GM23338 (cell line): ENCODE measurements at regions not wholly inside any gene's neighbourhood (a gene's known extent, or its start where the extent isn't known, plus 50 kb on each side); places are given as distances from the start of the nearest gene placed in this dataset.

Experiments used
- CREB1 ChIP-seq: fragments of 250-450 bp; sonication (Bioruptor Pico); IDR thresholded peaks from 2 replicates; pipeline ENCODE4 v1.5.0; 2020; ENCODE audit warnings: low read depth, mild to moderate bottlenecking, moderate library complexity
- EZH2 ChIP-seq: fragments of 200-600 bp; sonication (generic); IDR thresholded peaks from one replicate; pipeline ENCODE4 v1.8.0; 2017; ENCODE audit warnings: antibody characterized with exemption, mild to moderate bottlenecking, low read depth; ENCODE audit not compliant: unreplicated experiment
- EZH2phosphoT487 ChIP-seq: fragments of 200-600 bp; sonication (generic); IDR thresholded peaks from one replicate; pipeline ENCODE4 v1.8.1; 2018; ENCODE audit warnings: antibody characterized with exemption; ENCODE audit not compliant: unreplicated experiment
- JUNB ChIP-seq: IDR thresholded peaks from one replicate; pipeline ENCODE4 v1.6.1; 2016; ENCODE audit warnings: antibody characterized with exemption; ENCODE audit not compliant: unreplicated experiment
- NANOG ChIP-seq: IDR thresholded peaks from 2 replicates; pipeline ENCODE4 v1.6.1; 2016; ENCODE audit warnings: antibody characterized with exemption, borderline replicate concordance
- POLR2AphosphoS5 ChIP-seq: IDR thresholded peaks from 2 replicates; pipeline ENCODE4 v1.6.1; 2016; ENCODE audit warnings: antibody characterized with exemption, low read depth
- REST ChIP-seq: IDR thresholded peaks from one replicate; pipeline ENCODE4 v1.6.1; 2018; ENCODE audit warnings: antibody characterized with exemption; ENCODE audit not compliant: unreplicated experiment
- STAT1 ChIP-seq: IDR thresholded peaks from one replicate; pipeline ENCODE4 v1.6.1; 2016; ENCODE audit warnings: antibody characterized with exemption; ENCODE audit not compliant: unreplicated experiment
- ZNF114 ChIP-seq: fragments of 250-450 bp; sonication (Bioruptor Pico); IDR thresholded peaks from 2 replicates; pipeline ENCODE4 v1.5.0; 2020; ENCODE audit warnings: mild to moderate bottlenecking, moderate library complexity
- ZNF331 ChIP-seq: fragments of 250-450 bp; sonication (Bioruptor Pico); IDR thresholded peaks from 2 replicates; pipeline ENCODE4 v1.5.0; 2020; ENCODE audit warnings: low read depth, mild to moderate bottlenecking, moderate library complexity
- TF ChIP-seq, protein P1 (sequence below), 2 experiments: fragments of 200-600 bp in 1 of 2; sonication (generic) in 1 of 2; conservative IDR thresholded peaks; 2 replicates each; pipeline versions ENCODE4 v1.5.1 to v1.6.1; 2016 to 2017; ENCODE audit warnings: antibody characterized with exemption in 2 of 2, low read depth in 2 of 2, mild to moderate bottlenecking in 2 of 2, moderate library complexity in 1 of 2

GRCh38 chr16:79795556-79795955, 195.0 kb upstream of the MAF start:
- TF ChIP-seq POLR2AphosphoS5 = no peak
- TF ChIP-seq, protein P1, sequence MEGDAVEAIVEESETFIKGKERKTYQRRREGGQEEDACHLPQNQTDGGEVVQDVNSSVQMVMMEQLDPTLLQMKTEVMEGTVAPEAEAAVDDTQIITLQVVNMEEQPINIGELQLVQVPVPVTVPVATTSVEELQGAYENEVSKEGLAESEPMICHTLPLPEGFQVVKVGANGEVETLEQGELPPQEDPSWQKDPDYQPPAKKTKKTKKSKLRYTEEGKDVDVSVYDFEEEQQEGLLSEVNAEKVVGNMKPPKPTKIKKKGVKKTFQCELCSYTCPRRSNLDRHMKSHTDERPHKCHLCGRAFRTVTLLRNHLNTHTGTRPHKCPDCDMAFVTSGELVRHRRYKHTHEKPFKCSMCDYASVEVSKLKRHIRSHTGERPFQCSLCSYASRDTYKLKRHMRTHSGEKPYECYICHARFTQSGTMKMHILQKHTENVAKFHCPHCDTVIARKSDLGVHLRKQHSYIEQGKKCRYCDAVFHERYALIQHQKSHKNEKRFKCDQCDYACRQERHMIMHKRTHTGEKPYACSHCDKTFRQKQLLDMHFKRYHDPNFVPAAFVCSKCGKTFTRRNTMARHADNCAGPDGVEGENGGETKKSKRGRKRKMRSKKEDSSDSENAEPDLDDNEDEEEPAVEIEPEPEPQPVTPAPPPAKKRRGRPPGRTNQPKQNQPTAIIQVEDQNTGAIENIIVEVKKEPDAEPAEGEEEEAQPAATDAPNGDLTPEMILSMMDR (conservative IDR thresholded peaks at IDR 0.05; ENCODE audit: low read depth in 2 of 2) = no peak
- no peak for TF ChIP-seq REST
- TF ChIP-seq EZH2 = no peak
- TF ChIP-seq CREB1 = no peak
- TF ChIP-seq ZNF114 (CRISPR knock-in tag) = no peak
- TF ChIP-seq JUNB = no peak
- TF ChIP-seq STAT1 = no peak
- TF ChIP-seq ZNF331 (CRISPR knock-in tag) = no peak
- no peak for TF ChIP-seq EZH2phosphoT487
- no peak for TF ChIP-seq NANOG
